Erythroblast (primary cell): ENCODE measurements at regions not wholly inside any gene's neighbourhood (a gene's known extent, or its start where the extent isn't known, plus 50 kb on each side); places are given as distances from the start of the nearest gene placed in this dataset.

Experiments used
- DNase-seq, 2 experiments: peaks; one replicate each; lab custom pipeline; 2025; lab: John Stamatoyannopoulos, UW
- GATA1 ChIP-seq: IDR thresholded peaks from 2 replicates; pipeline ENCODE4 v1.6.1; 2011; ENCODE audit warnings: low read depth, mild to moderate bottlenecking, control low read depth, low read length, moderate library complexity
- POLR2A ChIP-seq: IDR thresholded peaks from 2 replicates; pipeline ENCODE4 v1.6.1; 2011; ENCODE audit warnings: mild to moderate bottlenecking, low read length

DNA sequence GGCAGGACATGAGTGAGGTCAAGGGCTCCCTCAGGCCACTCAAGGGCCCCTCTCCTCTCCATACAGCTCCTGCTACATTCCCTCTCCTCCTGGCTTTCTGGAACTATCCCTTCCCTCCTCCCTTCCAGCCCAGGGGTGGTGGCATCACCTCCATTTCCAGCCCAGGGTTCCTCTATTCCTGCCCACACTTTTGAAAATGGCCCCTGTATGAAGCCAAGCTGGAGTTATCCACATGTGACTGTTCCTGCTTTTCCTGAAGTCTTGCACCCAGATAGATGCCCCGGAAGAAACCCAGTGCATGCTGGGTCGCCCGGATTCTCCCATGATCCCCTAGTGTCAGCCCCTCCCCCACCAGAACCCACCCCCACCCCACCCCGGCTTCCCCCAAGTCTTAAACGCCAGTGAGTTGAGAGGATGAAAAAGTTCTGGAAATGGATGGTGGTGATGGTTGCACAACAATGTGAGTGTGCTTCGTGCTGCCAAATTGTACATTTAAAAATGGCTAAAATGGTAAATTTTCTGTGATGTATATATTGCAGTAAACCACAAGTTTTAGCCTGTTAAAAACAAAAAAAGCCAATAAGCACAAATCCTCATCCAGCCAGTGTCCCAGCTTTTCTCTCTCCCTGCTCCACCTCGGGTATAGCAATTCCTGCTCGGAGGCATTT is 136.9 kb downstream of the SCARB1 start:
- no peak for DNase-seq
- no peak for TF ChIP-seq POLR2A
- no peak for TF ChIP-seq GATA1

DNA sequence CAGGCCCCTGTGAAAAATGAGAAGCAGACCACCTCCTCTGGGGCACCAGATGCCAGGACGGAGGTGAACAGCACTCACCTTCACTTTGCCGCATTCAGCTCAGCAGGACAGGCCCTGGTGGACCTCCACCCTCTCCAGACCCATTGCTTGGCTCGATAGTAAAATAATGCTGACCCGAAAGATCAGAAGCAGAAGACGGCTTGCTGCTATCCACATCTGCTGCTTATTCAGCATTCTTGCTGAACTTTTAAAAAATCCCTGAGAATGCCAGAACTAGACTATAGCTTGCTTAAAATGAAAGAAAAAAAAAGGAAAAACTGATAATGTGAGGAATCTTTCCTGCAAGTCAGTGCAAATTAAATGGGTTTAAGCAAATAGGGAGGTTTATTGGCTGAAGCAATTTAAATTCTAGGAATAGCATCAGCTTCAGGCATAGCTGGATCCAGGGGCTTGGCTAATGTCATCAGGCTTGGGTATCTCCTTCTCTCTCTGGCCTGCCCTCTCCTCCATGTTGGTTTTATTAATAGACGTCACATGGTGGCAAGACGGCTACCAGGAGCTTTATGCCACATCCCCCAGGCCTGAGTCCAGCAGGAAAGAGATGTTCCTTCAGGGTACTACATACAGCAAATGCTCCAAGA is 137.9 kb downstream of the SCARB1 start:
- no peak for DNase-seq
- TF ChIP-seq POLR2A (no peak), GATA1 (no peak)

DNA sequence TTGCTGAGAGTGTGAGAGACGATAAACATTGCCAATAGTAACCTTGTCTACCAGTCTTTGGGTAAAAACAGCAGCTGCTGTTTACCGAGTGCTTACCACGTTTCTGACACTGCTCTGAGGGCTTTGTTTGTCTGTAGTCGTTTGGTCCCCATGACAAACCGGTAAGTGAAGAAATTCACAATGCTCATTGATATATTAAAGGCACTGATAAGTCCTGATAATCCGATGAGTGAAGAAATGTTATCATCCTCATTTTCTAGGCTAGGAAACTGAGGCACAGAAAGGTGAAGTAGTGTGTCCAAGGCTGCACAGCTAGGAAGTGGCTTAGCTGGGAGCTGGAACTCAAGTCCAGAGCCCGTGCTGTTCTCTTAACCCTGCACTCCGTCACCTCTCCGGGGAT is 138.6 kb downstream of the SCARB1 start:
- no peak for TF ChIP-seq GATA1
- no peak for TF ChIP-seq POLR2A

DNA sequence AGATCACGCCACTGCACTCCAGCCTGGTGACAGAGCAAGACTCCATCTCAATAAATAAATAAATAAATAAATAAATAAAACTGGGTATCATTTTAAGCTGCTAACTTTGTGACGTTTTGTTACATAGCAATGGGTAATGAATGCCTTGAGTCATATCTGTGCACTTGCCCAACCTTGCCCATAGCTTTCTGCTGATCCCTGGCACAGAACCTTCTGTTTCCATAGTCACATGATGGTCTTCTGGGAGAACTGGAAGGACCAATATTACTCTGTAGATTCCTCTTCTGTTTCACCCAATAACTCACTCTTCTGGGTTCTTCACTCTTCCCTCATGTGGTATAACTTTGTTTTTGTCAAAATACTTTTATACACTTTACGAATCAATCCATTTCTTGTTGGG is 140.8 kb downstream of the SCARB1 start:
- no peak for DNase-seq
- TF ChIP-seq GATA1, result no peak
- no peak for TF ChIP-seq POLR2A

More for the DNA sequence above, 138.6 kb downstream of the SCARB1 start:
- DNase-seq, result no peak

DNA sequence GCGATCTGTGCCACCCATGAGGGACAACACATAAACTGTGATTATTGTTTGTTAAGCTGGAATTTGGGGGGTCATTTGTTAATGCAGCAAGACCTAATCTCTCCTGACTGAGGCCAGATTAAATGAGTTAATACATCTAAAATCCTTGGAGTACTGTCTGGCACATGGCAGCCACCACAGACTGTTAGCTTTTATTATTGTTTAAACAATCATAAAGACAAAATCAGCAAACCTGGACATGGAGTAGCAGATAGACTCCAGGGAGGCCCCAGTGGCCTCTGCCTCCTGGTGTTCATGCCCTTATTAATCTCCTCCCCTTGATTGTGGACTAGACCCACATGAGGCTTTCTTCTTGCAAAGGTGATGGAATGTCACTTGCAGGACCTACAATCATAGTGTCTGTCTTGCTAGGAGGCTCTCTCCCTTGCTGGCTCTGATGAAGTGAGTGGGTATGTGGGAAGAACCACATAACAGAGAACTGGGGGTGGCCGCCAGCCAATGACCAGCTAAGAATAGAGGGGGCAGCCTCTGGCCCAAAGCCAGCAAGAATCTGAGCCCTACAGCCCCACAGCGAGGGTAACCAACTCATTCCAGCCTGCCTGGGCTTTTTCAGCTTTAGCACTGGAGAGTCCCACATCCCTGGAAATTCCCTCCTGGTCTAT is 142.0 kb downstream of the SCARB1 start:
- no peak for DNase-seq
- TF ChIP-seq GATA1 (no peak), POLR2A (no peak)

DNA sequence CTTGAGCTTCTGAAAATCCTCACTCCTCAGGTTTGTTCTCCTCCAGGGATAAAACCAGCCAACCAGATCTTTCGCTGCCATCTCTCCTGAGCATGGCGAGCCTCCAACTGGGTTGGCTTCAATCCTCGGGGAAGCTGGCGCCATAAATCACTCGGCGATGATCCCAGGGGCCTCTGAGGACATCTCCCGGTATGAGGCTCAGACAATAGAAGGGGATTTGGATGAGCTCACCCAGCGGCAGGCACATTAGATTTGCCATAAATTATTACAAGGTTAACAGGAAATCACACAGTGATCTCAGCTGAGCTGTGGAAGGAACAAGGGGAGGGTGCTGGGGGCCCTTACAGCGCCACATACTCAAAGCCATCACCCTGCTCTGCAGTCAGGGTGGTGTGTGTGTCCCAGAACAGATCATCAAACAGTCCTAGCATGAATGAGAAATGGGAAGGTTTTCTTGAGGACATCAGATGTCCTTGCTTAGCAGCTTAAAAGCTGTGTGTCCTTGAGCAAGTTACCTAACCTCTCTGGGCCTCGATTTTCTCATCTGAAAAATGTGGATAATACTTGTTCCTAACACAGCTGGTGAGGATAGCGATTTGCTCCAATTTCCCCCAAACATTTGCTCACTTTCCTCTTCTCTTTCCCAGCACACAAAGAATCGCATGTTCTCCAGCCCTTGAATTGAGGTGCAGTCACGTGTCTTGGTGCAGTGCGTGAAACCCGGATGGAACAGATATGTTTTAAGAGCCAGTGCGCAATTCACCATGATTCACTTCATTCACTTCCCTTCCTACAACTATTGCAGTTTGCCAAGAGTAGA is 142.8 kb downstream of the SCARB1 start:
- DNase-seq, result no peak
- TF ChIP-seq POLR2A, result no peak
- TF ChIP-seq GATA1, result no peak

DNA sequence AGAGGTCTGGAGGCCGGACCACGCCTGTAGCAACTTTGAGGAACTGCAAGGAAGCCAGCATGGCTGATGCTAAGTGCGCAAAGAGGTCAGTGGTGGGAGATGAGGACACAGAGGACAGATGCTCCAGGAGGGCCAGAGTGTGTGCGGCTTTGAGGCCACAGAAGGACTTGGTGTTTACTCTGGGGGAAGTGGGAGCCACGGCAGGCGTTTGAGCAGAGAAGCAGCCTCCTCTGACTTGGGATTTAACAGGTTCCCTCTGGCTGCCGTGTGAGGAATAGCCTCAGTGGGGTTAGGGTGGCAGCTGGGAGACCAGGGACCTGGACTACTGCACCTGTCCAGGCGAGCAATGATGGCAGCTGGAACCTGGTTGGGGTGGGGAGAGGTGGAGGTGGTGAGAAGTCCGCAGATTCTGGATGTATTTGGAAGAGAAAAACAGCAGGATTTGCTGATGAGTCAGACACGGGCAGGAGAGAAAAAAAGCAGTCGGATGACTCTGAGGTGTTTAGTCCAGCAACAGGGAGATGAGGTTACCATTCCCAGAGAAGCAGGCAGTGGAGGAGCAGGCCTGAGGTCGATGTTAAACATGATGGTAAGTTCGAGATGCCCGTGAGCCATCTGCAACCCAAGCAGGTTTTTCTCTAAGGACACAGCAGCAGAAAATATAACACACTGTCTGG is 143.5 kb downstream of the SCARB1 start:
- DNase-seq, result no peak
- TF ChIP-seq POLR2A (no peak), GATA1 (no peak)

DNA sequence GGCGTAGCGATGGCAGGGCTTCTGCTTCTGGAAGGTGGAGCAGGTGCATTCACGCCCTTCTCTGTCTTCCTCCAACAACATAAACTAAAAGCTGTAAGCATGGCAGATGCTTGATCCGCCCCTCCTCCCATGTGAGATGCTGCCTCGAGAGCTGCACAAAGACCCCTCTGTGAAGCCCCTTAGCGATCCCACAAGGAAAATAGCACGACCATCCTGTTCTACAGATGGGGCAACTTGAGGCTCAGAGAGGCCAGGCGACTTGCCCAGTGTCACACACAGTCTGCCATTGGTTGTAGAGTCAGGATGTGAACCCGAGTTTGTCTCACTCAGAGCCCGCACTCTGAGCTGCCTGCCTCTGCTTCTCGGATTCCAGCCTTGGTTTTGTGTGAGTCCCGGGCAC is 144.4 kb downstream of the SCARB1 start:
- TF ChIP-seq POLR2A, result no peak
- no peak for TF ChIP-seq GATA1
- no peak for DNase-seq

DNA sequence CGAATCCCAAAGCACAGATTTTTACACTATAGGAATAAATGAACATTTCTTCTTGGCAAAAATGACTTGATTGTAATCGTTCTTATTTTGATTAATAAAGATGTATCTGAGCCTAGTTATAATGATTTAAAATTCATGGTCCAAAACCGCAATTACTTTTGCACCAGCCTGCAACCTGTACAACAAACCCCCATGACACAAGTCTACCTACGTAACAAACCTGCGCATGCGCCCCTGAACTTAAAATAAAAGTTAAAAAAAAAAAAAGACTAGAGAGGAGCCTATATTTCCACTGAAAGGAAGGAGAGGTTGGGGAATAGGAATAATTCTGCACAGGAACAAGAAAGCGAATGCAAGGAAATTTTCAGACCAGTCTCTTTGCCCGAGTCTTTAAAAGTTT is 145.2 kb downstream of the SCARB1 start:
- TF ChIP-seq POLR2A (no peak), GATA1 (no peak)
- no peak for DNase-seq

DNA sequence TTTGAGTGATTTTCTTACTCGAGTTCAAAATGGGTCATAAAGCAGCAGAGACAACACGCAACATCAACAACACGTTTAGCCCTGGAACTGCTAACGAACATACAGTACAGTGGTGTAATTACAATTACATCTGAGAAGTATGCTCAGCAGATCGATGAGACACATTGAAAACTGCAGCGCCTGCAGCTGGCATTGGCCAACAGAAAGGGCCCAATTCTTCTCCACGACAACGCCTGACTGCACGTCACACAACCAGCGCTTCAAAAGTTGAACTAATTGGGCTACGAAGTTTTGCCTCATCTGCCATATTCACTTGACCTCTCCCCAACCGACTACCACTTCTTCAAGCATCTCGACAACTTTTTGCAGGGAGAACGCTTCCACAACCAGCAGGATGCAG is 145.6 kb downstream of the SCARB1 start:
- no peak for DNase-seq
- no peak for TF ChIP-seq GATA1
- TF ChIP-seq POLR2A, result no peak

DNA sequence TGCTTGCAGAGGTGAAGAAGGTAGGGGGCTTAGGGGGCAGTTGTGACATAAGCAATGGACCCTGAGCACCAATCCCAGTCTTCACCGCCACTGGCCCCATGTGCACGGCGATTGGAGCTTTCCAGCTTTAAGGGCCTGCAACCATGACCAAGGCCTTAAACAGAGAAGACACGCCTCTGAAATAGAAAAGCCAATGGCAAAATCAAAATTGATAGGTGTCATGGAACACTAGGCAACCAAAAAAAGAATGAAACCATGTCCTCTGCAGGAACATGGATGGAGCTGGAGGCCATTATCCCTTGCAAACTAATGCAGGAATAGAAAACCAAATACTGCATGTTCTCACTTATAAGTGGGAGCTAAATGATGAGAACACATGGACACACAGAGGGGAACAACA is 146.3 kb downstream of the SCARB1 start:
- DNase-seq, result no peak
- TF ChIP-seq POLR2A (no peak), GATA1 (no peak)

DNA sequence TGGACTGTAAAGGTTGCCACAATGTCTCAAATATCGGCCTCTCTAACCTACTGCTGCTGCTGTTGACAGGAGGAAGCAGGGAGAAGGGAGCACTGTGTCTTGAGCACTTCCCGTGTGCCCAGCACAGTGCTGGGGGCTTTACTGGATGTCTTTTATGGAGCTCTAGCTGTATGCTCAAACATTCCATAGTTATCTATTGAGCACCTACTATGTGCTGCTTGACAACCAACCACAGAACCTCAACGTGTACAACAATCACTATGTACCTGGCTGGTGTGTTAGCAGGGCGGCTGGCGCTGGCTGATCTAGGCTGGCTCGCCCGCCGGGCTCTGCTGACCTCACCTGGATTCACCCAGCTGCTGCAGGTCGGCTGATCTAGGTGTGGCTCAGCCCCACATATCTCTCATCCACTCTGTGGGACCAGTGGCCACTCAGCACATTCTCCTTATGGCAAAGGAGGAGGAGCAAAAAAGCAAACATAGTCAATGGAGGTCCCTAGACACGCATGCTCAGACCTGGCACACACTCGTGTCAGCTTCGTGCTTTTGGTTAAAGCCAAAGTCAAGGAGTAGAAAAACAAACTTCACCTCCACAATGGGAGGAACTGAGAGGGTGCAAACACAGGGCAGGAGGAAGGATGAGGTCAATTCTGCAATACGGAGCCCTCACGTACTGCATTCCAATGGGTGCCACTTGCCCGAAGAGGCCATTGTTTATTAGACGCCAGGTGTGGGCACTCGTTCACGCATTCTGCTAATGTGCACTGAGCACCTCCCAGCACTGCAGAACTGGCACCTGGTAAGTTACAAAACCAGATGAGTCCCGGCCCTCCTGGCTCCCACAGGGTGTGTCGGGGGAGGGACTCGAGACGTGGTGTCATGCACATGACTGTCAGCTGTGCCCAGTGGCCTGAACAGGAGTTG is 147.2 kb downstream of the SCARB1 start:
- DNase-seq, result no peak
- no peak for TF ChIP-seq GATA1
- no peak for TF ChIP-seq POLR2A
